DMS79 treated with DMSO at 0.1 percent for 48 hours (cell line): ENCODE measurements at regions not wholly inside any gene's neighbourhood (a gene's known extent, or its start where the extent isn't known, plus 50 kb on each side); places are given as distances from the start of the nearest gene placed in this dataset.
"Not testable (repeated sequence)": the region's sequence is repeated elsewhere in the genome, so short reads cannot be mapped to it uniquely, and the experiment has no call there.

Experiments
- DNase-seq: peaks from one replicate; lab custom pipeline; 2025; lab: John Stamatoyannopoulos, UW

DNA sequence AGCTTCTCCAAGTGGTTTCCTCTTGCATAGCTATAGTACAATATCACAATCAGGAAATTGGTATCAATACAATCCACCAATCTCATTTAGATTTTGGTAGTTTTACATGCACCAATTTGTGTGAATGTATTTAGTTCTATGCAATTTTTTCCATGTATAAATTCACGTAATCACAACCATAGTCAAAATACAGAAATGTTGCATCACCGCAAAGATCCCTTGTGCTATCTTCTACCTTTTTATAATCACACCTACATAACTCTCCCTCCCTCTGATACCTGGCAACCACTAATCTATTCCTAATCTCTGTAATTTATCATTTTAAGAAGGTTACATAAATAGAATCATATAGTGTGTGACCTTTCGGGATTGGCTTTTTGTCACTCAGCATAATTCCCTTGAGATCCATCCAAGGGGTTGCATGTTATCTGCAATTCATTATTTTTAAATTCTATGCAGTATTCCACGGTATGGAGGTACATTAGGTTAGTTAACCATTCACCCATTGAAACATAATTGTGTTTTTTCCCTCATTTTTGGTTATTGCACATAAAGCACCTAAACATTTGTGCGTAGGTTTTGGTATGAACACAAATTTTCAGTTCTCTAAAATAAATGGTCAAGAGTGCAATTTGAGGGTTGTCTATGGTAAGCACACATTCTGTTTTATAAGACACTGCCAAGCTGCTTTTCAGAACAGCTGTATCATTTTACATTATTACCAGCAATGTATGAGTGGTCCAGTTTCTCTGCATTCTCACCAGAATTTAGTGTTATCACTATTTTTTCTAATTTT lies 95.1 kb upstream of the SLC22A23 start:
- DNase-seq, result no peak

GRCh38 chr6:3549314-3549940 lies 92.6 kb upstream of the SLC22A23 start:
- DNase-seq, result no peak

DNA sequence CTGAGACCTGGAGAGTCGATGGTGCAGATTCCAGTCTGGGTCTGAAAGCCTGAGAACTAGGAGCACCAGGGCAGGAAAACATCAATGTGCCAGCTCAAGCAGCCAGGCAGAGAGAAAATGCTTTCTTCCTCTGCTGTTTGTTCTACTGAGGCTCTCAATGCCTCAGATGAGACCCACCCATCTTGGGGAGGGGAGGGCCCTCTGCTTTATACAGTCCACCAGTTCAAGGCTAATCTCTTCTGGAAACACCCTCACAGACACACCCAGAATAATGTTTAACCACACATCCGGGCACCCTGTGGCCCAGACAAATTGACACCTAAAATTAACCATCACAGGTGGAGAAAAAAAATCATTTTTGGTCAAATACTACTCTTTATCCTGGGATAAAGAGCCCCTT lies 89.3 kb upstream of the SLC22A23 start:
- no peak for DNase-seq

GRCh38 chr6:3545156-3545555 lies 88.3 kb upstream of the SLC22A23 start:
- DNase-seq, result no peak

DNA sequence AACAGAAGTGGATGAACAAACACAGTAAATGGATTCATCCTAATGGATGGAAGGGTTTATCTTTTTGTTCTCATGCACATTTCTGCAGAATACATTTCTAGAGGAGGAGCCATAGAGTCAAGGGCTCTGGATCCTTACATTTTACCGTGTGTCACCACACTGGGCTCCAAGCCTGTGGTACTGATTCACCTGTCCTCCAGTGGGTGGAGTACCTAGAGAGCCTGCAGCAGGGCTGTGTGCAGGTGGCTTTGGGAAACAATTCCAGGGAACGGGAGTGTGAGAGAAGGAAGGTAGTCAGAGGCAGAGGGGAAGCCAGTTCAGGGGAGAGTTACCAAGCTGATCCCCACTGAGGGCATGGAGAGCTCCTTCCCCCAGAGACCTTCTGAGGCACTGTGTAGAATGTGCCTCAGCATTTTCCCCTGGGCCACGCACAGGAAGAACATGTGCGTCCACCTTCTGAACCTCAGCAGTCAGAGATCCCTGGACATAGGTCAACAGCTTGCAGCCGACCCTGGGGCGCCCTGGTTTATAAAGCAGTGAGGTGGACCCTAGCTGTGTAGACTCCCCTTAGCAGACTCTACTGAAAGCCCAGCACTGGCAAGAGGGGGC lies 85.3 kb upstream of the SLC22A23 start:
- DNase-seq, result no peak

- no peak for DNase-seq
Measured at GRCh38 chr6:3541006-3541585, 84.2 kb upstream of the SLC22A23 start.

DNA sequence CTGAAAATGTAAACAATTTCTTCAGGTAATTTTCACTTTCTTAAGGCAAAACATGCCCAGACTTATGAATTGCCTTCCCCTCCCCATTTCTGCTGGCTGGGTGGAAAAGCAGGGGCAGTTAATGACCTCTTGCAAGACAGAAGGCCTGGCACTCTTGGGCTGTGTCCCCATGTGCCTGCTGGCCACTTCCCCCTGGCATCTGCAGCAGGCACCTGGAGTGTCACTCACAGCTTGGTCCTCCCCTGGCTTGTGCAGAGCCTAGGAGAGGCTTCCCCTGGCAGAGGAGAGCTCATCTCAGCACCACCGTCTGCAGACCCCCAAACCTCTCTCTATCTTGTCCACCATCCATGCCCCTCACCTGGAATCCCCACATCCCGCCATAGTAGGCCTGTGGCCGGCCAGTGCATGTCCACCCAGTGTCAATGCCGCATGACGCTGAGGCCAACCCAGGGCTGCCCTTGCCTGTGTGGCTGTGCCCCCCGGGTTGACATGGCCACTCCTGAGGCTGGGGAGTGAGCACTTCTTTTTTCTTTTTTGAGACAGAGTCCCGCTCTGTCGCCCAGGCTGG lies 83.5 kb upstream of the SLC22A23 start:
- no peak for DNase-seq

DNA sequence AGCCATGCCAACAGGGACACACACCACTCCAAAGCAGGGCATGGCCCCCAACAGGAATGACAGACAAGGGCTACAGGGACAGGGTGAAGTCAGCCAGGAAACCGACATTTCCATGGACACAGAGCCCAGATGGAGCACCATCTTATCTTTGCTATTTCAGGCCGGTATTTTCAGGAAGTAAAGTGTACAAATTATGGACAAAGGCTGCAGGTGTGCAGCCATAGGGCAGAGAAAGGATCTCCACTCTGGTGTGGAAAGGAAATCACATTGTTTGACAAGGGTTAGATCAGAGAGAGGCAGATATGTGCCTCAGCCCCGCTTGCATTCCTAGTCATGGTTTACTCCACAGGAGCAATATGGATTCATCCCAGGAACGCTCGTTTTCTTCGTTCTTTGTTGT lies 81.7 kb upstream of the SLC22A23 start:
- DNase-seq, result no peak

DNA sequence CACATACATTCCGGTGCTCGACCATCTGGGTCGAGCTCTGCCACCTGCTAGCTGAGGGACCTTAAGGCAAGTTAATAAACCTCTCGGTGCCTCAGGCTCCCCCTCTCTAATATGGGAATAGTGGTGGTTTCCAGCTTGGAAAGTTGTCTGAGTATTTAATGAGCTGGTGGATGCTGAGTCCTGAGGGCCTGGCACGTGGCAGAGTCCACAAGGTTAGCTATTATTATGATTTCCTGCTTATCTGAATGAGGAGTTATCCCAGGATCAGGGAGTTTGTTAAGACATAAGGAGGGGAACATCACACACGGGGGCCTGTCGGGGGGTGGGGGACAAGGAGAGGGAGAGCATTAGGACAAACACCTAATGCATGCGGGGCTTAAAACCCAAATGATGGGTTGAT lies 80.1 kb upstream of the SLC22A23 start:
- DNase-seq, result no peak

GRCh38 chr6:3535776-3536435 lies 79.1 kb upstream of the SLC22A23 start:
- no peak for DNase-seq

GRCh38 chr6:3535033-3535775 lies 78.4 kb upstream of the SLC22A23 start:
- DNase-seq, result no peak

- no peak for DNase-seq
Measured at GRCh38 chr6:3534599-3534998, 77.7 kb upstream of the SLC22A23 start.

DNA sequence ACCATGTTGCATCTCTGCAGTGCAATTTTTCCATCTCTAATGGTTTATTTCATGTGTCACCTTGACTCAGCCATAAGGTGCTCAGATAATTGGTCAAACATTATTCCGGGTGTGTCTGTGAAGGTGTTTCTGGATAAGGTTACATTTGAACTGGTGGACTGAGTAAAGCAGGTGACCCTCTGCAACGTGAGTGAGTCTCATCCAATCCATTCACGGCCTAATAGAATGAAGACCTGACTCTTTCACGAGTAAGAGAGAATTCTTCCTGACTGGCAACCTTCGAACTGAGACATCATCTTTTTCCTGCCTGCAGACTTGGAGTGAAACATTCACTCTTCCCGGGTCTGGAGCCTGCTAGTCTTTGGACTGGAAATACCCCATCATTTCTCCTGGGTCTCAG lies 77.1 kb upstream of the SLC22A23 start:
- no peak for DNase-seq

GRCh38 chr6:3532296-3532916 lies 75.6 kb upstream of the SLC22A23 start:
- no peak for DNase-seq

GRCh38 chr6:3531481-3531880 lies 74.6 kb upstream of the SLC22A23 start:
- DNase-seq, result no peak

DNA sequence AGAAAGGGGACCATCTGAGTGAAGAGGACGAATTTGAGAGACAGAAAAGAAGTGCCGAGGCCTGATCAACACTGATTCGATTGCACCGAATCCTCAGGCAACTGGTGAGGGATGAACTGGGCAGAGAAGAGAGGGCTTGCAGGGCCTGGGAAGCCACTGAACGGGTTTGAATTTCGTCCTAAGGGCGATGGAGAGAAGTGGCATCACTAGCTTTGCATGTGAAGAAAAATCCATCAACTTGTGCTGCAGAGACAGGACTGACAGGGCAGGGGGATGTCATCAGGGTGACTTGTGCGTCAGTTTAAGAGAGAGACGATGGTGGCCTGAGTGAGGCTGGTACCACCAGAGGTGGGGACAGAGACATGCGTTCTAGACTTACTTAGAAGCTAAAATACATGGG lies 73.7 kb upstream of the SLC22A23 start:
- DNase-seq, result no peak

- no peak for DNase-seq
Measured at GRCh38 chr6:3529721-3530120, 72.9 kb upstream of the SLC22A23 start.

DNA sequence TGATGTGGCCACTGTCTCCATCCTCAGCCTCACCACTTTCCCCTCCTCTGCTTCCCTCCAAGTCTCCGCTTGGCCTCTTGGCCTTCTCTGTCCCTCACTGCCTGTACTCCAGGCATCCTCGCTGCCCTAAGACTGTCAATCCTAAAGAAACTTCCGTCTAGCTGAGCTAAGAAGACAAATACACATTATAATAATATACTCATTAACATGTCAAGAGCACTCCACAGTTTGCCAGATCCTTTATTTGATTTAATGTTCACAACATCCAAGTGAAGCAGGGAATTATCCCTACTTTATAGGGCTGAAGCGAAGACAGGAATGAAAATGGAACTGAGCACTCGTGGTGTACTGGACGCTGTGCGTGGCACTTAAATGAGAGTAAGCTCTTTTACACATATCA lies 72.4 kb upstream of the SLC22A23 start:
- no peak for DNase-seq

DNA sequence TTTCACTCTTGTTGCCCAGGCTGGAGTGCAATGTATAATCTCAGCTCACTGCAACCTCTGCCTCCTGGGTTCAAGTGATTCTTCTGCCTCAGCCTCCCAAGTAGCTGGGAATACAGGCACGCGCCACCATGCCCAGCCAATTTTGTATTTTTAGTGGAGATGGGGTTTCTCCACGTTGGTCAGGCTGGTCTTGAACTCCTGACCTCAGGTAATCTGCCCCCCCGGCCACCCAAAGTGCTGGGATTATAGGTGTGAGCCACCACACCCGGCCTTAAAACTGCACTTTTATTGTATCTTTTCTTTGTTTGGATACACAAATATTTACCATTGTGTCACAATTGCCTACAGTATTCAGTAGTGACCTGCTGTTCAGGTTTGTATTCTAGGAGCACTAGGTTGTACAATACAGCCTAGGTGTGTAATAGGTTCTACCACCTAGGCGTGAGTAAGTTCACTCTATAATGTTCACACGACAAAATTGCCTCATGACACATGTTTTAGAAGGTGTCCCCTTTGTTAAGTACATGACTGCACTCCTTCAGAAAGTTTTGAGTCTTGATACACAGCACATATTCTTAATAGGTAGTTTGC lies 71.3 kb upstream of the SLC22A23 start:
- DNase-seq, result not testable (repeated sequence)

GRCh38 chr6:3527651-3527977 lies 70.8 kb upstream of the SLC22A23 start:
- no peak for DNase-seq
